Neural progenitor cell (in vitro differentiated cells): ENCODE measurements at regions not wholly inside any gene's neighbourhood (a gene's known extent, or its start where the extent isn't known, plus 50 kb on each side); places are given as distances from the start of the nearest gene placed in this dataset.

Source experiments
- DNase-seq: peaks from one replicate; pipeline ENCODE4 v3.0.0-alpha.2; 2016; ENCODE audit warnings: low spot score
- H2AFZ ChIP-seq: fragments of 200-600 bp; sonication (generic); replicated peaks from 2 replicates; pipeline ENCODE4 v1.6.1; 2016; ENCODE audit warnings: antibody characterized with exemption
- H3F3A ChIP-seq: fragments of 200-600 bp; sonication (generic); 2 replicates; pipeline ENCODE4 v1.6.1; 2016; ENCODE audit warnings: antibody characterized with exemption, low read depth
- H3K27ac ChIP-seq: fragments of 200-600 bp; sonication (generic); 2 replicates; pipeline ENCODE4 v1.5.1; 2016; ENCODE audit warnings: mild to moderate bottlenecking
- H3K27me3 ChIP-seq: fragments of 200-600 bp; sonication (generic); 2 replicates; pipeline ENCODE4 v1.6.1; 2016; ENCODE audit warnings: mild to moderate bottlenecking, moderate library complexity
- H3K36me3 ChIP-seq: fragments of 200-600 bp; sonication (generic); 2 replicates; pipeline ENCODE4 v1.5.1; 2016
- H3K4me1 ChIP-seq: fragments of 200-600 bp; sonication (generic); 2 replicates; pipeline ENCODE4 v1.6.1; 2016; ENCODE audit warnings: mixed run types
- H3K4me2 ChIP-seq: fragments of 200-600 bp; sonication (generic); 2 replicates; pipeline ENCODE4 v1.6.1; 2016
- H3K4me3 ChIP-seq: fragments of 200-600 bp; sonication (generic); 2 replicates; pipeline ENCODE4 v1.5.1; 2016
- H3K79me2 ChIP-seq: fragments of 200-600 bp; sonication (generic); 2 replicates; pipeline ENCODE4 v1.6.1; 2016; ENCODE audit warnings: low read depth
- H3K9ac ChIP-seq: fragments of 200-600 bp; sonication (generic); 2 replicates; pipeline ENCODE4 v1.6.1; 2016
- H3K9me3 ChIP-seq: fragments of 200-600 bp; sonication (generic); 2 replicates; pipeline ENCODE4 v1.5.1; 2016; ENCODE audit warnings: low read depth
- H4K20me1 ChIP-seq: fragments of 200-600 bp; sonication (generic); 2 replicates; pipeline ENCODE4 v1.6.1; 2016; ENCODE audit warnings: low read depth
- H3K27ac Mint-ChIP-seq: 3 replicates; pipeline ENCODE4 v1.8.0; 2021; ENCODE audit warnings: mixed read lengths
- H3K27me3 Mint-ChIP-seq: 2 replicates; pipeline ENCODE4 v1.8.0; 2022; ENCODE audit warnings: low read depth, mild to moderate bottlenecking, inconsistent platforms, moderate library complexity, mixed read lengths; ENCODE audit not compliant: insufficient read depth
- H3K36me3 Mint-ChIP-seq: 3 replicates; pipeline ENCODE4 v1.8.0; 2021; ENCODE audit warnings: mixed read lengths
- H3K4me1 Mint-ChIP-seq: 3 replicates; pipeline ENCODE4 v1.8.0; 2021; ENCODE audit warnings: mixed read lengths
- H3K4me3 Mint-ChIP-seq: 3 replicates; pipeline ENCODE4 v1.8.0; 2021; ENCODE audit warnings: mild to moderate bottlenecking, moderate library complexity, mixed read lengths
- H3K9me3 Mint-ChIP-seq: 3 replicates; pipeline ENCODE4 v1.8.0; 2020; ENCODE audit warnings: mixed read lengths
- EZH2 ChIP-seq: fragments of 200-600 bp; sonication (generic); IDR thresholded peaks from 2 replicates; pipeline ENCODE4 v1.6.1; 2017; ENCODE audit warnings: antibody characterized with exemption, mild to moderate bottlenecking, moderate library complexity
- EZH2phosphoT487 ChIP-seq: fragments of 200-600 bp; sonication (generic); IDR thresholded peaks from 2 replicates; pipeline ENCODE4 v1.6.1; 2017; ENCODE audit warnings: antibody characterized with exemption
- TF ChIP-seq, protein P1 (sequence below): fragments of 200-600 bp; sonication (generic); IDR thresholded peaks from 2 replicates; pipeline ENCODE4 v1.5.1; 2017; ENCODE audit warnings: antibody characterized with exemption, mild to moderate bottlenecking

DNA sequence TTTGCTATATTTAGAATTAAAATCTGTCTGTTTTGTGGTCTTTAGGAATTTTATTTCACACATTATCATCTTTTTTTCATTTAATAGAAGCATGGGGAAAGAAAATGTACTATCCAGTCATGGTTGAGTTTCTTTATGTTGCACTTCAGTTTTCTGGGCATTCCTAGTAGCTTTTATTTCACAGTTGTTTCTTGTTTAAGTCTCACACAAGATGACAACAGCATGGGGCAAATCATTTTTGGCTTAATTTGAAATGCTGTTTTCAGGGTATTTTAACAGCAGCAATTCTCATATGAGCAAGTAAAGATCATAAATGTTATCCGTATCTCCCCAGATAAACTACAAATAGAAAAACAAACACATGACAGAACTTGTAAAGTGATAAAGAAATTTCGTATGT is 1600.2 kb downstream of the PCDH9 start:
- H3K9me3 ChIP-seq: no peaks in the 10 kb centered on the region
- H3K4me1 ChIP-seq: no peaks in the 10 kb centered on the region
- Mint-ChIP-seq H3K27me3 (no peaks in the 10 kb centered on the region), H3K36me3 (no peaks in the 10 kb centered on the region), H3K4me1 (no peaks in the 10 kb centered on the region), H3K4me3 (no peak overlapping the region), H3K9me3 (no peaks in the 10 kb centered on the region), H3K27ac (no peak overlapping the region)
- no peaks in the 10 kb centered on the region for H3K79me2 ChIP-seq
- no peaks in the 10 kb centered on the region for H3F3A ChIP-seq
- no peak overlapping the region for H3K4me3 ChIP-seq
- no peaks in the 10 kb centered on the region for H4K20me1 ChIP-seq
- no peak overlapping the region for H3K4me2 ChIP-seq
- H3K36me3 ChIP-seq: no peaks in the 10 kb centered on the region
- no peaks in the 10 kb centered on the region for H3K27me3 ChIP-seq
- H2AFZ ChIP-seq: no peak overlapping the region
- TF ChIP-seq EZH2phosphoT487 (no peak), EZH2 (no peak)
- TF ChIP-seq, protein P1, sequence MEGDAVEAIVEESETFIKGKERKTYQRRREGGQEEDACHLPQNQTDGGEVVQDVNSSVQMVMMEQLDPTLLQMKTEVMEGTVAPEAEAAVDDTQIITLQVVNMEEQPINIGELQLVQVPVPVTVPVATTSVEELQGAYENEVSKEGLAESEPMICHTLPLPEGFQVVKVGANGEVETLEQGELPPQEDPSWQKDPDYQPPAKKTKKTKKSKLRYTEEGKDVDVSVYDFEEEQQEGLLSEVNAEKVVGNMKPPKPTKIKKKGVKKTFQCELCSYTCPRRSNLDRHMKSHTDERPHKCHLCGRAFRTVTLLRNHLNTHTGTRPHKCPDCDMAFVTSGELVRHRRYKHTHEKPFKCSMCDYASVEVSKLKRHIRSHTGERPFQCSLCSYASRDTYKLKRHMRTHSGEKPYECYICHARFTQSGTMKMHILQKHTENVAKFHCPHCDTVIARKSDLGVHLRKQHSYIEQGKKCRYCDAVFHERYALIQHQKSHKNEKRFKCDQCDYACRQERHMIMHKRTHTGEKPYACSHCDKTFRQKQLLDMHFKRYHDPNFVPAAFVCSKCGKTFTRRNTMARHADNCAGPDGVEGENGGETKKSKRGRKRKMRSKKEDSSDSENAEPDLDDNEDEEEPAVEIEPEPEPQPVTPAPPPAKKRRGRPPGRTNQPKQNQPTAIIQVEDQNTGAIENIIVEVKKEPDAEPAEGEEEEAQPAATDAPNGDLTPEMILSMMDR: no peak
- H3K27ac ChIP-seq: no peak overlapping the region
- no peak for DNase-seq
- H3K9ac ChIP-seq: no peak overlapping the region

DNA sequence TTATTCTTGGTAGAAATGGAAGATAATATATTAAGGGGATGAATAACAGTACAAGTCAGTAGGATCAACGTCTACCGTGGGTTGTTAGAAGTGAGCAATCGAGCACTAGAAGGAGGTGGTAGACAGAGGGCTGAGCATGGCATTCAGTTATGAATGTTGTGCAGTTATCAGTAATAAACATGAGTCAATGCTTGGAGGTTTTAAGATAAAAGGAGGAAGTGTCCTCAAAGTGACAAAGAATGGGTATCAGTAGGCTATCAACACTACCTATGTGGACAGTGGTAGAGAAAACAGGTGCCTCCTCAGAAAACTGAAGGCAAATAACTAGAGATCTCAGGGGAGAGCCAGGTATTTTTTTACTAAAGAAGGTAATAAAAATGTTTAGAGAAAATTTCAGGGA is 1607.0 kb downstream of the PCDH9 start:
- no peak overlapping the region for H3K27ac Mint-ChIP-seq
- no peak overlapping the region for H3K4me3 Mint-ChIP-seq
- no peaks in the 10 kb centered on the region for H3K4me1 ChIP-seq
- no peaks in the 10 kb centered on the region for H3K4me1 Mint-ChIP-seq
- TF ChIP-seq, protein P1: no peak
- no peak for TF ChIP-seq EZH2phosphoT487
- TF ChIP-seq EZH2: no peak
- no peak for DNase-seq
- no peaks in the 10 kb centered on the region for H3K36me3 Mint-ChIP-seq
- H3K27me3 ChIP-seq: no peaks in the 10 kb centered on the region
- H3K9ac ChIP-seq: no peak overlapping the region
- no peaks in the 10 kb centered on the region for H3K9me3 Mint-ChIP-seq
- H3K36me3 ChIP-seq: no peaks in the 10 kb centered on the region
- H2AFZ ChIP-seq: no peak overlapping the region
- H3F3A ChIP-seq: no peaks in the 10 kb centered on the region
- H3K4me3 ChIP-seq: no peak overlapping the region
- H3K9me3 ChIP-seq: no peaks in the 10 kb centered on the region
- no peaks in the 10 kb centered on the region for H3K27me3 Mint-ChIP-seq
- H3K4me2 ChIP-seq: no peak overlapping the region
- H4K20me1 ChIP-seq: no peaks in the 10 kb centered on the region
- no peak overlapping the region for H3K27ac ChIP-seq
- H3K79me2 ChIP-seq: no peaks in the 10 kb centered on the region

DNA sequence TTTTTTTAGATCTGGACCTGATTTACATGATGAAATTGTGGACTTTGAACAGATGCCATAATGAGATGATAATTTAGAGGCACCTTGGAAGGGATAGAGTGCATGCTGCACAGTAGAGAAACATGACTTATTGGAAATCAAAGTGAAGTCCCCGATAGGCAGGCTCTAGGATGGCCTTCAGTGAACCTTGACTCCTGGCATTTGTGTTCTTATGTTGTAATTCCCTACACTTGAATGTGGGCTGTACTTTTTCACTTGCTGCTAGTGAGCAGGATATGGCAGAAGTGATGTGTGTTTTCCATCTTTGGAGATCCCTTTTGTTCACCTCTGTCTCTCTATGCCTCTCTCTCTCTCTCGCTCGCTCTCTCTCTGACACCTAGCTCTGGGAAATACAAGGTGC is 1614.6 kb downstream of the PCDH9 start:
- TF ChIP-seq, protein P1: no peak
- TF ChIP-seq EZH2phosphoT487 (no peak), EZH2 (no peak)
- no peaks in the 10 kb centered on the region for H3K36me3 Mint-ChIP-seq
- no peak overlapping the region for H2AFZ ChIP-seq

More for the DNA sequence above, 1614.6 kb downstream of the PCDH9 start:
- no peaks in the 10 kb centered on the region for H3F3A ChIP-seq
- no peaks in the 10 kb centered on the region for H3K36me3 ChIP-seq
- no peak overlapping the region for H3K27ac Mint-ChIP-seq
- no peaks in the 10 kb centered on the region for H4K20me1 ChIP-seq
- no peaks in the 10 kb centered on the region for H3K4me1 ChIP-seq
- H3K79me2 ChIP-seq: no peaks in the 10 kb centered on the region
- H3K27me3 Mint-ChIP-seq: no peaks in the 10 kb centered on the region
- H3K4me3 Mint-ChIP-seq: no peak overlapping the region
- H3K9me3 Mint-ChIP-seq: no peaks in the 10 kb centered on the region
- DNase-seq: no peak
- H3K4me2 ChIP-seq: no peak overlapping the region
- no peaks in the 10 kb centered on the region for H3K27me3 ChIP-seq
- no peaks in the 10 kb centered on the region for H3K9me3 ChIP-seq
- no peak overlapping the region for H3K4me3 ChIP-seq
- no peak overlapping the region for H3K9ac ChIP-seq
- H3K27ac ChIP-seq: no peak overlapping the region
- H3K4me1 Mint-ChIP-seq: no peaks in the 10 kb centered on the region
